Thoracic aorta (tissue), 2 donors: ENCODE measurements at regions not wholly inside any gene's neighbourhood (a gene's known extent, or its start where the extent isn't known, plus 50 kb on each side); places are given as distances from the start of the nearest gene placed in this dataset.

Source experiments
- ATAC-seq: fragments of 150-250 bp; one replicate; pipeline ENCODE4 v1.8.0; 2017; ENCODE audit warnings: low read depth; ENCODE audit not compliant: insufficient number of reproducible peaks, low FRiP score
- DNase-seq: peaks from one replicate; pipeline ENCODE4 v3.0.0-alpha.2; 2020; ENCODE audit warnings: low spot score
- H3K27ac ChIP-seq, 2 donors: fragments of 200-600 bp; sonication (generic); 1 replicate in 1 of 2; 2 replicates in 1 of 2; pipeline ENCODE4 v1.5.1; 2016; ENCODE audit warnings: mild to moderate bottlenecking in 2 of 2, moderate library complexity in 2 of 2
- H3K27me3 ChIP-seq: fragments of 200-600 bp; sonication (generic); replicated peaks from 2 replicates; pipeline ENCODE4 v1.6.0; 2016; ENCODE audit warnings: mild to moderate bottlenecking; ENCODE audit not compliant: insufficient read depth
- H3K36me3 ChIP-seq: fragments of 200-600 bp; sonication (generic); one replicate; pipeline ENCODE4 v1.5.1; 2016
- H3K4me1 ChIP-seq, 2 donors: fragments of 200-600 bp; sonication (generic); 1 replicate in 1 of 2; 2 replicates in 1 of 2; pipeline versions ENCODE4 v1.5.1 to v1.6.0; 2016; ENCODE audit warnings: low read depth in 2 of 2, mild to moderate bottlenecking in 1 of 2; ENCODE audit not compliant: control insufficient read depth in 1 of 2
- H3K4me3 ChIP-seq: fragments of 200-600 bp; sonication (generic); 2 replicates; pipeline ENCODE4 v1.5.1; 2016; ENCODE audit warnings: mild to moderate bottlenecking
- H3K9me3 ChIP-seq: fragments of 200-600 bp; sonication (generic); 2 replicates; pipeline ENCODE4 v1.5.1; 2016
- TF ChIP-seq, protein P1 (sequence below): fragments of 200-600 bp; sonication (generic); IDR thresholded peaks from one replicate; pipeline ENCODE4 v1.5.1; 2019; ENCODE audit warnings: antibody characterized with exemption

DNA sequence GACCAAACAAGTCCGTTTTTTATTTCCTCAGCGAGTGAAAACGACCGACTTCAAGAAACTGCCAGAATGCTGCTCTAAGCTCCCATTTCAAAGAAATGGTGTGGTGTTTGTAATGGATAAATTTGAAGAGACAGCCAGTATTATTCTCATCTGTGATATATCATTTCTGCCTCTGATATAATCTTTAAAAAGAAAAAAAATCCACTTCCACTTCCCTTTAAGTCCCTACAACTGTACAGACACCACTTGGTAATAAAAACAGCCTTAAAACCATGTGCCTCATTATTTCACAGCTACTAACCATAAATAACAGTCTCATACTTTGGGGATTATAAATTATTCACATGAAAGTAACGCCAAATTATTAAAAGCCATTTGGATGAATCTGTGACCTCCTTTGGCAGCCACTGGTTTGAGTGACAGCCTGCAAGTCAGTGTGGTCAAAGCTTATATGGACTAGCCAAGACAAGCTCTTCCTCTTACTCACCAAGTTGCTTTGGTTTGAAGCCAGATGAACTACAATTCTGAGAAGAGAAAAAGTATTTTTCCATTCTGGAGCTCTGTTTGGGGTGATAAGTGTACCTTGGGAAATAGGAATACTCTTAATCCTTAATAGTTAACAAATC, 168.0 kb downstream of the SHOX2 start:
- Histone ChIP-seq H3K4me1 (peaks cover 0 to 4% of the 10 kb centered on the region in 2 donors), H3K9me3 (no peaks in the 10 kb centered on the region), H3K36me3 (no peaks in the 10 kb centered on the region), H3K27me3 (no peaks in the 10 kb centered on the region), H3K27ac (no peak overlapping the region), H3K4me3 (no peak overlapping the region)
- no peak for DNase-seq
- no peak for ATAC-seq
- TF ChIP-seq, protein P1, sequence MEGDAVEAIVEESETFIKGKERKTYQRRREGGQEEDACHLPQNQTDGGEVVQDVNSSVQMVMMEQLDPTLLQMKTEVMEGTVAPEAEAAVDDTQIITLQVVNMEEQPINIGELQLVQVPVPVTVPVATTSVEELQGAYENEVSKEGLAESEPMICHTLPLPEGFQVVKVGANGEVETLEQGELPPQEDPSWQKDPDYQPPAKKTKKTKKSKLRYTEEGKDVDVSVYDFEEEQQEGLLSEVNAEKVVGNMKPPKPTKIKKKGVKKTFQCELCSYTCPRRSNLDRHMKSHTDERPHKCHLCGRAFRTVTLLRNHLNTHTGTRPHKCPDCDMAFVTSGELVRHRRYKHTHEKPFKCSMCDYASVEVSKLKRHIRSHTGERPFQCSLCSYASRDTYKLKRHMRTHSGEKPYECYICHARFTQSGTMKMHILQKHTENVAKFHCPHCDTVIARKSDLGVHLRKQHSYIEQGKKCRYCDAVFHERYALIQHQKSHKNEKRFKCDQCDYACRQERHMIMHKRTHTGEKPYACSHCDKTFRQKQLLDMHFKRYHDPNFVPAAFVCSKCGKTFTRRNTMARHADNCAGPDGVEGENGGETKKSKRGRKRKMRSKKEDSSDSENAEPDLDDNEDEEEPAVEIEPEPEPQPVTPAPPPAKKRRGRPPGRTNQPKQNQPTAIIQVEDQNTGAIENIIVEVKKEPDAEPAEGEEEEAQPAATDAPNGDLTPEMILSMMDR: no peak

GRCh38 chr3:157931517-157931916, 174.7 kb downstream of the SHOX2 start:
- no peak for DNase-seq
- Histone ChIP-seq H3K4me3 (no peak overlapping the region), H3K27ac (no peak overlapping the region), H3K4me1 (no peaks in the 10 kb centered on the region), H3K9me3 (no peaks in the 10 kb centered on the region), H3K27me3 (no peaks in the 10 kb centered on the region), H3K36me3 (no peaks in the 10 kb centered on the region)
- TF ChIP-seq, protein P1: no peak
- no peak for ATAC-seq

- Histone ChIP-seq H3K9me3 (no peaks in the 10 kb centered on the region), H3K27me3 (no peaks in the 10 kb centered on the region), H3K27ac (no peak overlapping the region), H3K4me3 (no peak overlapping the region), H3K36me3 (no peaks in the 10 kb centered on the region), H3K4me1 (no peaks in the 10 kb centered on the region)
- ATAC-seq (no peak), DNase-seq (no peak)
- TF ChIP-seq, protein P1: no peak
Measured at GRCh38 chr3:157930000-157930780, 176.0 kb downstream of the SHOX2 start.

DNA sequence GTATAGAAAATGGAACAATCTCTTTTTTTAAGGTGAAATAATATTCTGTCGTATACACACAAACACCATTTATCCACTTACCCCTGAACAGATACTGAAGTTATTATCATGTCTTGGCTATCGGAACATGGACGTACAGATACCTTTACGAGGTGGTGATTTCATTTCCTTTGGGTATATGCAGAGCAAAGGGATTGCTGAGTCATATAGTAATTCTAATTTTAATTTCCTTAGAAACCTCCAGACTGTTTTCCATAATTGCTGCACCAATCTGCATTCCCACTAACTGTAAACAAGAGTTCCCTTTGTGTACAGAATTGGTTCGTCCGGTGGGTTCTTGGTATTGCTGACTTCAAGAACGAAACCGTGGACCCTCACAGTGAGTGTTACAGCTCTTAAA, 179.4 kb downstream of the SHOX2 start:
- Histone ChIP-seq H3K4me1 (no peaks in the 10 kb centered on the region), H3K36me3 (no peaks in the 10 kb centered on the region), H3K27ac (no peak overlapping the region), H3K4me3 (no peak overlapping the region), H3K27me3 (no peaks in the 10 kb centered on the region), H3K9me3 (no peaks in the 10 kb centered on the region)
- DNase-seq (no peak), ATAC-seq (no peak)
- TF ChIP-seq, protein P1: no peak

DNA sequence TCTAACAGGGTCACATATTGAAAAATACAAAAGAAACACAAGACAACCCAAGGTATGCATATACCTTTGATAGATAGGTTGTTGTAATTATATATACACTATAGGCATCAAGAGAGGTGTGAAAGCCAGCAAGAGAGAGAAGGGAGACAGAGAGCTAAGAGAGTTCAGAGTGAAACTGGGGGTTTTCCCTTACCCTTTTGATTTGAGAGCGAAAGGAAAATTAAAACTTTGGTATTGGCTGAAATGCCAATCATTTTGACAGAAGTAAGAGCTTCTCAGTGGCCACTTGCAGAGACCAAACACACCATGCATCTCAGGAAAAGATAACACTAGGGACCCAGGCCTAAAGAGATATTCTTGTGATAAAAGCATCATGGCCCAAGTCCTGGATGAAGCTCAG, 183.6 kb downstream of the SHOX2 start:
- DNase-seq: no peak
- Histone ChIP-seq H3K27me3 (no peaks in the 10 kb centered on the region), H3K4me3 (no peak overlapping the region), H3K27ac (no peak overlapping the region), H3K9me3 (no peaks in the 10 kb centered on the region), H3K4me1 (no peaks in the 10 kb centered on the region), H3K36me3 (no peaks in the 10 kb centered on the region)
- TF ChIP-seq, protein P1: no peak
- no peak for ATAC-seq
